ENCODE measurements at regions not wholly inside any gene's neighbourhood (a gene's known extent, or its start where the extent isn't known, plus 50 kb on each side); places are given as distances from the start of the nearest gene placed in this dataset.
"Not testable (repeated sequence)": the region's sequence is repeated elsewhere in the genome, so short reads cannot be mapped to it uniquely, and the experiment has no call there.

GRCh38 chr13:48583859-48584311, 51.0 kb upstream of the RCBTB2 start:
- Histone ChIP-seq H3K4me3 (no peak overlapping the region), H3K27ac (no peak overlapping the region), H3K4me1 (replicated peaks in 1 of 2) (peaks cover 9 to 17% of the 10 kb centered on the region in 2 donors)
- ATAC-seq (replicated peaks in 6 of 8): no peak
- in situ Hi-C loops (cut with MboI; ENCODE audit: low pct_unique_long_range_greater_than_20kb in 2 of 9, low sequenced_read_pairs in 9 of 9, unreplicated experiment in 9 of 9): loop anchor here in 5 of 9 experiments (25.0 kb wide), 4 partner anchors 178 to 447 kb away; partner anchors contain the start of gene RB1 (in 1 of the 5)
- 62 to 100% (median 100%) methylated on average over 1 to 3 of the region's 3 CpGs; no CpG with 5 or more reads in 4 of the 10 experiments for WGBS, 10 experiments

GRCh38 chr13:48585456-48585840, 52.6 kb upstream of the RCBTB2 start:
- peaks cover 9 to 17% of the 10 kb centered on the region in 2 donors for H3K4me1 ChIP-seq (replicated peaks in 1 of 2)
- in situ Hi-C loops (cut with MboI; ENCODE audit: low pct_unique_long_range_greater_than_20kb in 2 of 9, low sequenced_read_pairs in 9 of 9, unreplicated experiment in 9 of 9): loop anchor here in 5 of 9 experiments (25.0 kb wide), 4 partner anchors 177 to 448 kb away; partner anchors contain the start of gene RB1 (in 1 of the 5)
- ATAC-seq (replicated peaks in 6 of 8): peak in 5 of 8 experiments; percentile 68 to 84 (median 75)
- no peak overlapping the region for H3K4me3 ChIP-seq
- peak overlapping the region in 1 of 2 donors; percentile 53 for H3K27ac ChIP-seq
- 0 to 50% (median 22%) methylated on average over 1 to 2 of the region's 2 CpGs; no CpG with 5 or more reads in 2 of the 10 experiments for WGBS, 10 experiments

DNA sequence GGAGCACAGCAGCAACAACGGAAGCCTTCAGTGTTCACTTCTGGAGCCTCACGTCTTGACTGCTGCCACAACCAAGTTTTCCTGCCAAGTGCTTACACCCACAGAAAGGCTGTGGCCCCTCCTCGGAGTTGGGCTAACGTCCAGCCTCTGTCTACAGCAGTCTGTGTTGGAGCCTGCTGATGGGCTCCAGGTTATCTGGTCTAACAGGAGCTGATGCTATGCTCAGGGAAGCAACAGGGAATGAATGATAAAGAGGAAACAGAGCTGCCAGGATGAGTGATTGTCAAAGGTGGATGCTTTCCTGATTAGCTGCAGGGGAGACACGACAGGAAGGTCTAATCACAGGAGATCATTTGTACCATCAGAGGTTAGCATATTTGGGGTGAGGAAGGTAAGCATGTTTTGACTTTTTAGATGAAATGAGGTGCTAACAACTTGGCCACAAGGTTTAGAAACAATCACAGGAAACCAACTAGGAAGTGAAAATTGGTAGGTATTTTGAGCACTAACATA, 53.8 kb upstream of the RCBTB2 start:
- no peak overlapping the region for H3K4me3 ChIP-seq
- WGBS, 10 experiments: 35 to 100% (median 57%) methylated on average over 1 to 2 of the region's 5 CpGs; no CpG with 5 or more reads in 2 of the 10 experiments
- in situ Hi-C loops (cut with MboI; ENCODE audit: low pct_unique_long_range_greater_than_20kb in 2 of 9, low sequenced_read_pairs in 9 of 9, unreplicated experiment in 9 of 9): loop anchor here in 5 of 9 experiments (25.0 kb wide), 4 partner anchors 176 to 449 kb away; partner anchors contain the start of gene RB1 (in 1 of the 5)
- H3K27ac ChIP-seq: no peak overlapping the region
- peaks cover 10 to 22% of the 10 kb centered on the region in 2 donors for H3K4me1 ChIP-seq (replicated peaks in 1 of 2)
- ATAC-seq (replicated peaks in 6 of 8): peak in 2 of 8 experiments; percentile 11 to 13

DNA sequence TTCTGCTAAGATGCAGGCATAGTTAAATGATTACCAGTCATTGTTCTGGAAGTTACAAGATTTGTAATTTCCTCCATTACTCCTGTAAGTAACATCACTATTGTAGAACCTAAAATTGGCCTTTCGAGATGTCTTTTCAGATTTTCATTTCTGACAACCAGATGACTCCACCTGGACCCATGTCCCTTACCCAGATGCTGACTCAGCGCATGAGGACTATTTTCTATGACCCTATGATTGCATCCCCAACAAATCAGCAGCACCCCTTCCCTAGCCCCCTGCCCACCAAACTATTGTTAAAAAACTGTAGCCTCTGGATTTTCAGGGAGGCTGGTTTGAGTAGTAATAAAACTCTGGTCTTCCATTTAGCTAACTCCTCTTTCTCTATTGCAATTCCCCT, 55.2 kb upstream of the RCBTB2 start:
- no peak for ATAC-seq (replicated peaks in 6 of 8)
- in situ Hi-C loops (cut with MboI; ENCODE audit: low pct_unique_long_range_greater_than_20kb in 2 of 9, low sequenced_read_pairs in 9 of 9, unreplicated experiment in 9 of 9): loop anchor here in 5 of 9 experiments (25.0 kb wide), 4 partner anchors 174 to 451 kb away; partner anchors contain the start of gene RB1 (in 1 of the 5)

DNA sequence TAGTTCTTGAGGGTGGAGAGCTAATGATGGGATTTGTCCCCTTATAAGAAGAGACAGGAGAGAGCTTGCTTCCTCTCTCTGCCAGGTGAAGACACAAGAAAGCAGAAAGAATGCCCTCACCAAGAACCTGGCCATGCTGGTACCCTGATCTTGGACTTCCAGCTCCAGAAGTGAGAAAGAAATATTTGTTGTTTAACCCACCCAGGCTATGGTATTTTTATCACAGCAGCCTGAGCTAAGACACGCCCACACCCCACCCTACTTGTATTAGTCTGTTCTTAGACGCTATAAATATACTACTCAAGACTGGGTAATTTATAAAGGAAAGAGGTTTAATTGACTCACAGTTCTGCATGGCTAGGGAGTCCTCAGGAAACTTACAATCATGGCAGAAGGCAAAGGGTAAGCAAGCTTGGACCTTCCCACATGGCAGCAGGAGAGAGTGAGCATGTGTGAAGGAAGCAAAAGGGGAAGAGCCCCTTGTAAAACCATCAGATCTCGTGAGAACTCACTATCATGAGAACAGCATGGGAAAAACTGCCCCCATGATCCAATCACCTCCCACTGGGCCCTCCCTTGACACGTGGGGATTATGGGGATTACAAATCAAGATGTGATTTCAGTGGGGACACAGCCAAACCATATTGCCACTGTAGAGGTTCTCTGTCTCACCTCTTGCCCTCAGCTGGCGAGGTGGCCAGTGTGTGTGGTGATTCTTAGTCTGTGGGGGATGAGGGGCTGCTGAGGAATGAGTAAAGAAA, 57.4 kb upstream of the RCBTB2 start:
- H3K4me3 ChIP-seq: no peak overlapping the region
- H3K27ac ChIP-seq: no peak overlapping the region
- WGBS, 10 experiments: 0 to 100% (median 80%) methylated on average over 1 to 2 of the region's 5 CpGs; no CpG with 5 or more reads in 4 of the 10 experiments
- peaks cover 25 to 49% of the 10 kb centered on the region in 2 donors for H3K4me1 ChIP-seq (replicated peaks in 1 of 2)
- in situ Hi-C loops (cut with MboI; ENCODE audit: low pct_unique_long_range_greater_than_20kb in 2 of 9, low sequenced_read_pairs in 9 of 9, unreplicated experiment in 9 of 9): loop anchor here in 6 of 9 experiments (10.0 to 25.0 kb wide), 5 partner anchors 172 to 453 kb away; partner anchors contain the start of gene RB1 (in 1 of the 6)
- peak in 1 of 8 experiments; percentile 2 for ATAC-seq (replicated peaks in 6 of 8)

More for the DNA sequence above, 55.2 kb upstream of the RCBTB2 start:
- H3K4me3 ChIP-seq: no peak overlapping the region
- WGBS, 10 experiments: 67 to 100% (median 100%) methylated on average over 1 to 2 of the region's 2 CpGs; no CpG with 5 or more reads in 3 of the 10 experiments
- no peak overlapping the region for H3K27ac ChIP-seq
- peaks cover 15 to 34% of the 10 kb centered on the region in 2 donors for H3K4me1 ChIP-seq (replicated peaks in 1 of 2)

DNA sequence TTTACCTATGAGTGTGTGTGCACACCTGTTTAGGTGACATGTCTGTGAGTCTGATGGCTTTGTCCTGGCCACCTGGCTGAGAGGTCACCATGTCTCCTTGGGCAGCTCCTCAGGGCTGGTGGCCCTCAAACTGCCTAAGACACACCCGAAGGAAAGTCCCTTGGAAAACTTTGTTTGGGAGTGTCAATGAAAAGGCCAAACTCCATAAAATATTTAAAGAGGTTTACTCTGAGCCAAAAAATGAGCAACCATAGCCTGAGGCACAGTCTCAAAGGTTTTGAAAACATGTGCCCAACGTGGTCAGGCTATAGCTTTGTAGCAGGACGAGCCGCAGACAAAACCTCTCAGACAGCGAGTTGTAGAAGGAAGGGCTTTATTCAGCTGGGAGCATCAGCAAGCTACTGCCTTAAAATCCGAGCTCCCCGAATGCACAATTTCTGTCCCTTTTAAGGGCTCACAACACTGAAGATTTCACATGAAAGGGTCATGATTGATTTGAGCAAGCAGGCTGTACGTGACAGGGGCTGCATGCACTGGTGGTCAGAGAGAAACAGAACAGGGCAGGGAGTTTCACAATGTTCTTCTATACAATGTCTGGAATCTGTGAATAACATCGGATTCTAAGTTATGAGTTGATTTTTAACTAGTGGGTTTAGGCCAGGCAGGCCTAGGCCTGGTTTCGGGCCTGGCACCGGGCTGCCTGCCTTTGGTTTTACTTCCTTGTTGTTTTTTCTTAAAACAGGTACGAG, 58.4 kb upstream of the RCBTB2 start:
- in situ Hi-C loops (cut with MboI; ENCODE audit: low pct_unique_long_range_greater_than_20kb in 2 of 9, low sequenced_read_pairs in 9 of 9, unreplicated experiment in 9 of 9): loop anchor here in 6 of 9 experiments (10.0 to 25.0 kb wide), 5 partner anchors 171 to 454 kb away; partner anchors contain the start of gene RB1 (in 1 of the 6)
- 33 to 88% (median 52%) methylated on average over 3 to 9 of the region's 12 CpGs for WGBS, 10 experiments
- peak in 2 of 8 experiments; percentile 6 to 9 for ATAC-seq (replicated peaks in 6 of 8)

DNA sequence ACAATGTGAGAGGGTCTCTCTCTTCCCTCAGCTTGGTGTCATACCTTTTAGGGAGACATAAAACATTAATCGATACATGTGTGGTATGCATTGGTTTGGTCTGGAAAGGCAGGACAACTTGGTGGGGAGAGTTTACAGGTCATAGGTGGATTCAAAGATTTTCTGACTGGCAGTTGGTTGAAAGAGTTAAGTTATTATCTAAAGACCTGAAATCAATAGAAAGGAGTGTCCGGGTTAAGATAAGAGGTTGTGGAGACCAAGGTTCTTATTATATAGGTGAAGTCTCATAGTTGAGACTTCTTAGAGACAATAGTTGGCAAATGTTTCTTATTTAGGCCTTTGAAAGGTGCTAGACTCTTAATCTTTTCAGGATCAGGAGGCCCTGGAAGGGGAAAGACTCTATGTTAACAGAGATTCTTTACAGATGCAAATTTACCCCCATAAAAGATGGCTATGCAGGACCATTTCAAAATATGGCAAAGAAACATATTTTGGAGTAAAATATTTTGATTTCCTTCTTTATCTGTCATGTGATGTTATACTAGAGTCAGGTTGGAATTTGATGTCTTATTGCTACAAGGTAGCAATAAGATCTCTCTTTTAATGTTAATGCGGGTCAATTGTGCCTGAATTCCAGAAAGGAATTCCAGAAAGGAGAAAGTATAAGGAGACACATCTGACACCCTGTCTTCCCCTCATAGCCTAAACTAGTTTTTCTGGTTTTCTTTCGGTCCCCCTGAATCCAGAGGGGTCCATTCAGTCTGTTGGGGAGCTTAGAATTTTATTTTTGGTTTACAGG, 59.2 kb upstream of the RCBTB2 start:
- Histone ChIP-seq H3K4me1 (replicated peaks in 1 of 2) (peaks cover 25 to 40% of the 10 kb centered on the region in 2 donors), H3K4me3 (no peak overlapping the region), H3K27ac (no peak overlapping the region)
- ATAC-seq (replicated peaks in 6 of 8): no peak
- 60 to 100% (median 77%) methylated on average over 1 to 4 of the region's 4 CpGs for WGBS, 10 experiments
- in situ Hi-C loops (cut with MboI; ENCODE audit: low pct_unique_long_range_greater_than_20kb in 2 of 9, low sequenced_read_pairs in 9 of 9, unreplicated experiment in 9 of 9): loop anchor here in 6 of 9 experiments (10.0 to 25.0 kb wide), 5 partner anchors 170 to 455 kb away; partner anchors contain the start of gene RB1 (in 1 of the 6)

More for the DNA sequence above, 58.4 kb upstream of the RCBTB2 start:
- peaks cover 25 to 41% of the 10 kb centered on the region in 2 donors for H3K4me1 ChIP-seq (replicated peaks in 1 of 2)
- H3K27ac ChIP-seq, H3K4me3 ChIP-seq: not testable (repeated sequence)

DNA sequence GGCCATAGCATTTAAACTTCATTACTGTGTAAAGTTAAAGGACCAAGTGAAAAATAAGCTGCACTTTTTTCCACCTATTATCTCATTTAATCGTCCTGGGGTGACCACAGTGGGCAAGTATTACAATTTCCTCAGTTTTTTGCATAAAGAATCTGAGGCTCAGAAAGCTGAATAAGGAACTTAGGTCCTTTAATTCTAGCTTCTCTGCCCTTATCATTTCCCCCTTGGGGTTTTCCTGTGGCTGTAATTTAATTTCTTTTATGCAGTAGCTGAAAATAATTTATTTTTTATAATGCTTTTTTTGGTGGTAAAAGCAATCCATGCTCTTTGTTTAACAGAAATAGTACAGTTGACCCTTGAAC, 59.8 kb upstream of the RCBTB2 start:
- no peak overlapping the region for H3K4me3 ChIP-seq
- no peak overlapping the region for H3K27ac ChIP-seq
- peaks cover 25 to 40% of the 10 kb centered on the region in 2 donors for H3K4me1 ChIP-seq (replicated peaks in 1 of 2)
- in situ Hi-C loops (cut with MboI; ENCODE audit: low pct_unique_long_range_greater_than_20kb in 2 of 9, low sequenced_read_pairs in 9 of 9, unreplicated experiment in 9 of 9): loop anchor here in 6 of 9 experiments (10.0 to 25.0 kb wide), 5 partner anchors 170 to 455 kb away; partner anchors contain the start of gene RB1 (in 1 of the 6)
- WGBS, 10 experiments: 0 to 80% (median 30%) methylated on average over 1 of the region's 1 CpG; no CpG with 5 or more reads in 3 of the 10 experiments
- ATAC-seq (replicated peaks in 6 of 8): no peak

DNA sequence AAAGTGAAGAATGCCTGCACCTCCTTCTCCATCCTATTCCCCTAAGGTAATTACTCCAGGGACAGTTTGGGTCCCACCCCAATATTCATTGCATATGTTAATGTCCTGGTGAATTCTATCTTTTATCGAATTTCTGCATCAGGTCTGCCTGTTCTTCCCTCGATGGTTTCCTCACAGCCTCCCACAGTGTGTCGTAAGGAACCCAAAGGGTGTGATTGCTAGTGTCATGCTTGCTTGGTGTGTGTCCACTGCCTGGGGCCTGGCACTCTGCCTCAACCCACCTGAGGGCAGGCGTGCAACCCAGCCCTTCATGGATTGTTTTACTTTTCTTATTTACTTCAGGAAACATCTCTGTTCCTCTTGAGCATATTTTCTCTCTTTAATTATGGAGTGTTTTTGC, 60.2 kb upstream of the CYSLTR2 start:
- in situ Hi-C loops (cut with MboI; ENCODE audit: low pct_unique_long_range_greater_than_20kb in 2 of 9, low sequenced_read_pairs in 9 of 9, unreplicated experiment in 9 of 9): loop anchor here in 6 of 9 experiments (10.0 to 25.0 kb wide), 5 partner anchors 169 to 456 kb away; partner anchors contain the start of gene RB1 (in 1 of the 6)
- ATAC-seq (replicated peaks in 6 of 8): peak in 6 of 8 experiments; percentile 27 to 69 (median 50)
- Histone ChIP-seq H3K4me1 (replicated peaks in 1 of 2) (peaks cover 25 to 40% of the 10 kb centered on the region in 2 donors), H3K4me3 (no peak overlapping the region), H3K27ac (no peak overlapping the region)
- WGBS, 10 experiments: 0 to 100% (median 19%) methylated on average over 1 to 4 of the region's 4 CpGs; no CpG with 5 or more reads in 2 of the 10 experiments

- in situ Hi-C loops (cut with MboI; ENCODE audit: low pct_unique_long_range_greater_than_20kb in 2 of 9, low sequenced_read_pairs in 9 of 9, unreplicated experiment in 9 of 9): loop anchor here in 6 of 9 experiments (10.0 to 25.0 kb wide), 5 partner anchors 168 to 457 kb away; partner anchors contain the start of gene RB1 (in 1 of the 6)
- ATAC-seq (replicated peaks in 6 of 8): peak; percentile 27 to 92 (median 78)
Observed at GRCh38 chr13:48594096-48594815, 59.5 kb upstream of the CYSLTR2 start.

More at GRCh38 chr13:48594096-48594815, 59.5 kb upstream of the CYSLTR2 start:
- peak overlapping the region; percentile 7 to 69 for H3K27ac ChIP-seq
- H3K4me1 ChIP-seq (replicated peaks in 1 of 2): peaks cover 25 to 40% of the 10 kb centered on the region in 2 donors
- H3K4me3 ChIP-seq: no peak overlapping the region
- 0 to 63% (median 19%) methylated on average over 3 to 5 of the region's 6 CpGs; no CpG with 5 or more reads in 4 of the 10 experiments for WGBS, 10 experiments

All from motor neuron (in vitro differentiated cells).